ELR (cell line): ENCODE measurements at regions not wholly inside any gene's neighbourhood (a gene's known extent, or its start where the extent isn't known, plus 50 kb on each side); places are given as distances from the start of the nearest gene placed in this dataset.

Experiments
- DNase-seq: peaks from one replicate; pipeline ENCODE4 v3.0.0-alpha.2; 2015; ENCODE audit warnings: low read depth

DNA sequence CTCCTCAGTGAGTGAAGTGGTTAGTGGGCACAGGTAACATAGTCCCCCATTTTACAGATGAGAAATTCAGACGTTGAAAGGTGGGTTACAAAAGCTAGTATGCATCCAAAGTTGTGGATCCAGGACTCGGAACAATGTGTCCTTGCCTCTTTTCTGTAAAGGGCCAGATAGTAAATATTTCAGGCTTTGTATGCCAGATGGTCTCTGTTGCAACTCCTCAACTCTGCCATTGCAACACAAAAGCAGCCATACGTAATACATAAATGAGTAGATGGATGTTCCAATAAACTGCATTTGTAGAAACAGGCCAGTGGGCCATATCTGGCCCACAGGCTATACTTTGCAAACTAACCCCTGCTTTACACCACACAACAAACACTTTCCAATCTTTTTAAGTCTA lies 166.6 kb upstream of the PKDCC start:
- no peak for DNase-seq

DNA sequence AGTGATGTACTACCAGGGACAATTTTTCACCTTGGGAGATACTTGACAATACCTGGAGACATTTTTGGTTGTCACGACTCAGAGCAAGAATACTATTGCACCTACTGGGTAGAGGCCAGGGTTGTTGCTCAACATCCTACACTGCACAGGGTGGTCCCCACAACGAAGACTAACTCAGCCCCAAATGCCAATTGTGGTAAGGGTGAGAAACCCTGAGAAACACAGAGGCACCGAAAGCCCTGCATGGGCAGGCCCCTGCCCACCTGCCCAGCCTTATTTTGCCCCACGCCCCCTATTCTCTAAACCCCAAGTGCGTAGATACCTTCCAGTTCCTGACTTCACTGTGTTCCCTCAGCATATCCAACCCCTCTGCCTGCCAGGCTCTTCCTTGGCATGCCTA lies 163.1 kb upstream of the PKDCC start:
- DNase-seq: no peak

DNA sequence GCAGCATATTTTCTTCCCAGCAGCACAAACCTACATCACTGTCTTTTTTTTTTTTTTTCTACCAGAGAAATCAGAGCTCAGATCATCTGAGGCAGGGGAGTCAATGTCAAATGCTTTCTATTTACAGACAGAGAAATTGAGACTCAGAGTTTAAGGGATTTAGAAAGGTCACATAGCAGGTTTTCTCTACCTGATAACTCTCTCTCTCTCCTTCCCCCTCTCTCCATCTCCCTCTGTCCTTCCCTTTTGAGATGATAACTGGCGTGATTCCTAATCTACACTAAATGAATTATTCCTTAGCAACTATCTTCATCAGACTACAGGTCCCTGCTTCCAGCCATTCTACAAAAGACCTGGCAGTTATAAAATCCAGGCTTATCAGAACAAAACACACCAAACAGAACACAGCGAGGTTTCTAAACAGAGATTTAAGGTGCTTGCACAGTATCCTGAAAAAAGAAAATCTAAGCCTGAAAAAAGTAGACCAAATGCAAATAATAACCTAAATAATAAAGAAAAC lies 161.6 kb upstream of the PKDCC start:
- DNase-seq: no peak

DNA sequence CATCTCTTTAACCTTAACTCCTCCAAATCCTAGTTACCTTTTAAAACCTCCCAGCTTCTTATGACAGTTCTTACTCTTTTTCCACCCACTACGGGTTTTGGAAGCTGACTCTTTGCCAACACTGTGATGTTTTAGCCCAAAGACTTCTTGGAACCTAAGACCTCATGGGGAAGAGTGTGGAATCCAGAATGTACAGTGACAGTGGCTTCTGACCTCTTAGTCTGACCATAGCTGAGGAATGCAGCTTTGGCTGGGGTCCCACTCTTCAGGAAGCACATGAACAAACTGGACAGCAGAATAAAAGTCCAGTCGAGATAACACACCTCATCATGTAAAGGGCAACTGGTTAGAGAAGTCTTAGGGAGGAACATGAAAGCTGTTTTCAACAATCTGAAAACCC lies 161.1 kb upstream of the PKDCC start:
- no peak for DNase-seq

DNA sequence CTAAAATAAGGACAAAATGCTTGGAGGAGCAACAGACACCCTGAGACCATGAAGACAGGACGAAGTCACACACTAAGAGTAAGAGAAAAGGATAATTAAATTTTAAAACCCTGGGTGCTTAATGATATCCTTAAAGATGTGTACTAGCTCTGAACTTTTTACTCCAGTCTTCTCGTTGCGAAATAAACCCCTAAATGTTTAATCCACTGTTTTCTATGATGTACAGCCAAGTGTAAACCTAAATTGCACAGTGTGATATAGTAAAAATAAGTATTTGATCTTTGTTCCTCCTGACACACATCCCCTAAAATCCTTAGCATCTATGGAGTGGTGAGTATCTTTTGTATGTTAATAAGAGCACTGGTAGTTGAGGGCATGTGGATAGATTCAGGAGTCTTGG lies 157.5 kb upstream of the PKDCC start:
- DNase-seq: no peak

DNA sequence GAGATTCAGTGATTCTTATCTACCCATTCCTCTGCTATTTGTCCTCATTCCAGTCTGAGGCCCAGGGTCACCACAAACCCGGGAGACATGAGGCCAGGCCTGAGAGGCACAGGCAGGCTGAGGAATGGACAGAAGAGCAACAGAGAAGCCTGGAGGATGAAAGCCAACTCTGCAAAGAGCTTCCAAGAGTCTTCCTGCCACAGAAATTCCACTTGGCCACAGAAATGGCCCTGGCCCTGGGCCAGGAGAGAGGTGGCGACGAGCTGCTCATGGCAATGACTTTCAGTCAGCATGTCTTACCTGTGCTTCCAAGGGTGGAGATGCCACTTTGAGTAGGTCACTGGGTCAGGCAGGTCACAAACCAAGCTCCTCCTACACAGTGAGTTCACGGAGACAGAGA lies 155.3 kb upstream of the PKDCC start:
- DNase-seq: no peak

DNA sequence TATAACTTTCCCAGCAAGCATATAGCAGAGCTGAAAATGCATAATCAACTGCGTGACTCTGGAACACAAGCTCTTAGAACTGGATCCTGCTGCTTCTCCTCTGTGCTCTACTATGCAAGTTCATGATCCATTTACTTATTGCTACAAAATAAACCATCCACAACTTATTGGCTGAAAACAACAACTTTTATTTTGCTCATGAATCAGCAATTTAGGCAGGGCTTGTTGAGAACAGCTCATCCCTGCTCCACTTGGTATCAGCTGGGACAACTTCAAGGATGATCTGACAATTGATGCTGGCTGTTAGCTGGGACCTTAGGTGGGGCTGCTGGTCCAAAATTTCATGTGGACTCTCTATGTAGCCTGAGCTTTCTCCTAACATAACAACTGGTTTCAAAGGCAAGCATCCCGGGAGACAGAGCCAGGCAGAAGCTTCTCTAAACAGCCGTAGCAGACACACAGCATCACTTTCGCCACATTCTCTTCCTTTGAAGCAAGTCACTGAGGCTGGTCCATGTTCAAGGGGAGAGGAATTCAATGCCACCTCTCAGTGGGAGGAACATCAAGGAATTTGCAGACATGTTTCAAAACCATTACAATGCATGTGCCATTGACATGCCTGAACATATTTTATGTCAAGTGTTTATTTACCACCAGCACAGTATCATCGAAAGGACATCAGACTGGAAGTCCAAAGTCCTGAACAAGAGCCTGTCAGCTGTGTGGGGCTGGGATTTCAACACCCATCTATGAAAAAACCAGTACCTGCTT lies 153.1 kb upstream of the PKDCC start:
- no peak for DNase-seq

DNA sequence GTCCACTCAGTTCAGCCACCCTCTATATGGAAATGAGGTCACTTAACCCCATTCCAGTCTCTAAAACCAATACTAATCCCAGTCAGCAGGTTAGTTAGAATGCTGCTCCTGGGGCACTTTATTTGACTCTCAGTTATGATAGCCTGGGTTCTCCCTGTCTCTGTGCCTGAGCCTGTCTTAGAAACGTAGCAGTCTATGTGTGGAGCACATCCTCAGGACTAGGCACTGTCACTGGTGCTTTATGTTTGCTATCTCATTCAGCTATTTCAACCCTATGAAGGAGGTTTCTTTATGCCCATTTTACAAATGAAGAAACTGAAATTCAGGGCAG lies 152.5 kb upstream of the PKDCC start:
- DNase-seq: no peak

DNA sequence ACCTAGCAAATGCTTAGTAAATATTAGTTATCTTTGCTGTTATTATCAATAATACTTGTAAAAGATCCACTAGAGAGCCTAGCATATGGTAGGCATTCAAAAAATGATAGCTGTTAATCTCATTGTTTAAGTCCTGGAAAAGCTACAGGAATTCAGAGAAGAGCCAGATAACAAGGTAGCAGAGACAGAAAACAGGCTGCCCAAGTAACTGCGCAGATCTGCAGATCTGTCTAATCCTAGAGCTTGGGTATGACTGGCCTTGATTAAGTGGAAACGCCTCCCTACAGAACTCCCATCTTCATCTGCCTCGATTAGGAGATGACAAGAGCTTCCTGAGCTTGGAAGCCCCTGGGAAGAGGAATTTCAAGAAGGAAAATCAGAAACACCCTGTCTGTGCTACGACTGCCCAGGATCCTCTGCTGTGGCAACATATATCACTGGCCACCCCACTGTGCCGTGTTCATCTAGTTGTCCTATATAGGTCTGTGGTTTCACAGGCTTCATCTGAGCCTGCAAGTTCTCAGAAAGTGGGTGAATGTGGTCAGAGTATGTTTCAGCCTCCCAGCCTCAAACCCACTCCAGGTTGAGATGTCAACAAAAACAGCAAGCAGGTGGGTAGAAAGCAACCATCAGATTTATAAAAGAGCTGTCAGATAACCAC lies 151.5 kb upstream of the PKDCC start:
- no peak for DNase-seq

DNA sequence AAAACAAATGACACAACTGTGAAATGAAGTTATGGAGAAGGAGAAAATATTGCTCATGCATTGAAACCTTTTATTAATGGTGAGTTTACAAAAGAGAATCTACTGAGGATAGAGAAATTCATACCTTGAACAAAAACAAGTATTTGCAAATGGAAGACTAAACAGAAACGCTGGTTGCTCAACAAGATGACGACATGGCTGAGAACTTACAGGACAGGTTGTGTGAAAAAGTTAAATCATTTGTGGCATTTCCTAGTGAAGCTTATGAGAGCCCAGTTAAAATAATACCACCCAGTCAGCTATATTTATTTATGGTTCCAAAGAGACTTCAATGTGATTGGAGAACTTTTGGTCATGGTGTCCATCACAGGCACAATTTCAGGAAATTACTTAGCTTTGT lies 148.6 kb upstream of the PKDCC start:
- DNase-seq: no peak

DNA sequence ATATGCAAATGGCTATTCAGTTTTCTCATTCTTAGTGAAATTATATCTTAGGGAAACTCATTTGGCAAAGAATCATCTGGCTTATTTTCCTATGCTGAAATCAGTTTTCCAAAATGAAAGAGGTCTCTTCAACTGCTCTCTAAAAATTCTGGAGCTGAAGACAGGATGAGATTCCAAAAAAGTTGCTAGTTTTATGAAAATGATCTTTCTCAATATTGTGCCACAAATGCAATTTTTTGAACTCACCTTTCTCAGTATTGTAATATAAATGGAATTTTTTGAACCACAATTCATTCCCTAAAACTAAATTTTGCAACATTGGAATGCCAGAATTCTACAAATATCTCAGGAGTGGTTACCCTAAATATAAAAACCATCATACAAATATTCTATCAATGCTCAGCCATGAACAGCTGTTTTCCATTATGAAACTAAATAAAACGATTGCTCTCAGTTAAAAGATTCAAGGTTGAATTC lies 147.7 kb upstream of the PKDCC start:
- DNase-seq: no peak

DNA sequence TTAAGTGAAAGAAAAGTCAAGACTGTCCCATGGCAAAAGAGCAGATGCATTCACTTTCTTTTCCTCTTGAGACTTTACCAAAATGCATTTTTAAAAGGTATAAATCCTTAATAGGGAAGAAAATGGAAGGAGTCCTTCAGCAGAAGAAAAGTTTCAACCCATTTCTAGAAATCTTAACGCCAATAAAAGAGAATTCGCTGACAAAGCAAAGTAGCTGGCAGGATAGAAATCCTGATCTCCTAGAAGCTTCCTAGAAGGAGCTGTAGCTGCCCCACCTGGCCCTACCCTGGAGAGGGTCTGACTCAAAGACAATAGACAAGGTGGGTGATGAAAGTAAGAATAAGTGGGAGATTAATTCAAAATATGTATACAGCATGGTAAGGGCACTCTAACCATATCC lies 144.9 kb upstream of the PKDCC start:
- no peak for DNase-seq

DNA sequence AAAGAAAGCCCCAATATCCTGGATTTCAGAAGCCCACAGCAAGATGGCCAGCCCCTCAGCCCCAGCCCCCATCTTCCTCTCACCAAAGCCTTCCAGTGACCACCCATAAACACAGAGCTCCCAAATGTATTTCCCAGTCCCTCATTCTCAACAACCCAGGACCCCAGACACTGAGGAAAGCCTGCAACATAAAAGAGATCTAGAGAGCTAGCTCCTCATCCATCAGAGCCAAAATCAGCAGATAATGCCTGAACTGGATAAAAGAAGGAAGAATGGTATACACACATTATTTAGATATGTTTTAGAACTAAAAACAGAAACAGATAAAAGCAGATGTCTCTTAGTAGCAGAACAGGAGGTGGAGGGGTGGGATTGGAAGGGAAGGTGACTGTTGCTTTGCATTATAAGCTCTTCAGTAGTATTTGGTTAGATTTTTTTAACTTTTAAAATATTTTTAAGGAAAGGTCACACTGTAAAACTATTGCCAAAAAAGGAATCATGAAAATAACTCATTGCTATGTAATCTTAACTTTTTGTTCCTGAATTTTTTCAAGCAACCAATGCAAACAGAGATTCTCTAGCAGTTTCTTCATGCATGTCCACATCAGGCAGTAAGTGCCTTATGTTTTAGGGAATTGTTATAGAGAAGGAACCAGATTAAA lies 144.2 kb upstream of the PKDCC start:
- DNase-seq: no peak

DNA sequence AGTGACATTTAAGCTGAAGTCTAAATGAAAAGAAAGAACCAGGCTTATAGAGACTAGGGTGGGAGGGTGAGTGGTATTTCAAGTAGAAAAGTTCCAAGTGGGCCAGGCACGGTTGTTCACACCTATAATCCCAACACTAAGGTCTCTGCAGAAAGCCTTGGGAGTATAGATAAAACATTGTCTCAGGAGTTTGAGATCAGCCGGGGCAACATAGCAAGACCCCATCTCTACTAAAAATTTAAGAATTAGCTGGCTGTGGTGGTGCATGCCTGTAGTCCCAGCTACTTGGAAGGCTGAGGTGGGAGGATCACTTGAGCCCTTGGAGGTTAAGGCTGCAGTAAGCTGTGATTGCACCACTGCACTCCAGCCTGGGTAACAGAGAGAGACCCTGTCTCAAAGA lies 143.4 kb upstream of the PKDCC start:
- DNase-seq: no peak

DNA sequence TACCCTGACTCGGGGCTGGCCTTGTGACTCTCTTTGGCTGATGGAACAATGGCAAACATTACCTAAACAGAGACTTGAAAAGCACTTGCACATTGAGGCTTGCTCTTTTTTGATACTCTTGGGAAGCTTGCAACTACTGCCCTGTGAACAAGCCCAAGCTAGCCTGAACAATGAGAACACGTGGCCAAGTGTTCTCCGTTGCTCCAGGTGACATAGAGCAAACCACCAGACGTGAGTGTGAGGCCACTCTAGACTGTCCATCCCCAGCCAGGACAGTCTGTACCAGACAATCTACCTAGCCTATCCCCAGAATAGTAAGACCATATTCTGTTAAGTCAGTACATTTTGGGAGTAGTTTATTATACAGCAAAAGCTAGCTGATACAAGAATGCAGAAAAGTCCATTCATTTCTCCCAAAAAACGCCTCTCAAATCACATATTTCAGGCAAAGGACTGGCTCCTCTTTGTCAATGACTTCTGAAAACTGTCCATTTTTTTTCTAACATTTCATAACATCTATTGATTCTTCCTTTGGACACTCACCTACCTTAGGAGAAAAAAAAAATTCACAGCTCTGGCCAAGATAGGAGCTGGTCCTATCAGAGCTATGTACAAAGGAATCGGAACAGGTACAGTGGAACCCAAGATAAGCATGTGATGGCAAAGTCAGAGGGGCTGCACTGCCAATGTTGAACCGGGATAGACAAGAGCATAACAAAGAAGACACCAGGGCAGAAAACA lies 142.1 kb upstream of the PKDCC start:
- no peak for DNase-seq

DNA sequence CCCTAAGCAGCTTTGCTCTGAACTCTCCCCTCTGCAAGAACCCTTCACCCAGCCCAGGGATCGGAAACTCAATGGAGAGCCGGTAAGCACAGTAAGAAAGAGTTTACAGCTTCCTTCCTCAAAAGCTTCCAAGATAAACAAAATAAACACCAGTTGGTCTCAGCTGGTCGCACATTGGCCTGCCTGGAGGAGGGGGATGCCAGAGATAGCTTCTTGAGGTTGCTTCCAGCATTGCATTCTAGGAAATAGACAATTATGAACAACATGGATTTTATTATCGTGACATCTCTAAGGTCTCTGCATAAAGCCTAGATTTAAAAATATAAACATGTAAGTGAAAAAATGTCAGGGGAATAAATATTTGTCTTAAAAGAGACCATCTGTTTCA lies 141.5 kb upstream of the PKDCC start:
- DNase-seq: no peak

DNA sequence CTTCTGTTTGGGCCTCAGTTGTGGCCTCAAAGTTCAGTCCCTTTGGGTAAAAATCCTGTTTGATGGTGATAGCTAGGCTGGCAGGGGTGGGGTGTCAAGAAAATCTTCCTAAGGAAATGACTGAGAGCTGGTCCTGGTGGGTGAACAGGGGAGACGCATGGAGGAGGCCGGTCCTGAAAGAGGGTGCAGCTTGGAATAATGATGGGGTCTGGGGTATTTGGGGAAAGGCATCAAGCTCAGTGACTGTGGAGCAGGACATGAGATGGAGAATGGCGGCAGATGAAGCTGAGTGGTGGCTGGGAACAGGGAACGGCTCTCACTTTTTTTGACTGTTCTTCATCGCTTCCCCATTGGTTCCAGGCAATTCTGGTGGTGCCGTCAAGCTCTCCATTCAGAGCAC lies 140.7 kb upstream of the PKDCC start:
- no peak for DNase-seq

DNA sequence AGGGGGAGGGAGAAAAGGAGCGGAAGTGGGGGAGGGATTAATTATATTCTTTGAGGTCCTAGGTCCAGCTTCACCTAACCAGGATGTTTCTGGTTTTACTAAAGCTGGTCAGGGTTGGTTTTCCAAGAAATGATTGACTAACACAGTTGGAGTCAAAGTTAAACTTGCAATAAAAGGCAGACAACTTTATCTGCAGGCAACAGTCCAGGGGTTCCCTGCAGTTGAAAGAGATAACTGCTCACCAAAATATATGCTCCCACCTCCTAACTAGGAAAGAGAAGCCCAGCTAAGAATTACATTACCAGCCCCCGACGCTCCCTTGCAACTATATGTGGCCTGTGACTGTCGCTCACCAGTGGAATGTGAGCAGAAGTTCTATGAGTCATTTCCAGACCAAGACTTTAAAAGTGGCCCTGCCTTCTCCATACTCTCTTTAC lies 140.0 kb upstream of the PKDCC start:
- DNase-seq: peak; percentile 35

DNA sequence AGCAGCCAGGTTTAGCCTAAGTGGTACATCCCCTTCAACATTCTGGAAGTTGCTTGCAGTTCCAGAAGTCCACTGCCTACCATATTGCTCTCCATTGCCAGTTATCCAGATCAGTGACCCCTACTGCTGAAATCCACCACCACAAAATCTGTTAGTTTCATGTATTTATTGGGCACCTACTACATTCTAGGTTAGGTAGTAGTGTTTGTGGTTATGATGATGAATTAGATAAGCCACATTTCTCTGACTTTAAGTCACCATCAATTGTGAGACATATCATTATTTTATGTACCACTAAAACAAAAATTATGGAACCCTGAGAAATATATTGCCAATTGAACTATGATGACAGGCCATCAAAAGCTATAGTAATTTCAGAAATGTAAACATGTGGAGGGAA lies 139.5 kb upstream of the PKDCC start:
- DNase-seq: no peak

DNA sequence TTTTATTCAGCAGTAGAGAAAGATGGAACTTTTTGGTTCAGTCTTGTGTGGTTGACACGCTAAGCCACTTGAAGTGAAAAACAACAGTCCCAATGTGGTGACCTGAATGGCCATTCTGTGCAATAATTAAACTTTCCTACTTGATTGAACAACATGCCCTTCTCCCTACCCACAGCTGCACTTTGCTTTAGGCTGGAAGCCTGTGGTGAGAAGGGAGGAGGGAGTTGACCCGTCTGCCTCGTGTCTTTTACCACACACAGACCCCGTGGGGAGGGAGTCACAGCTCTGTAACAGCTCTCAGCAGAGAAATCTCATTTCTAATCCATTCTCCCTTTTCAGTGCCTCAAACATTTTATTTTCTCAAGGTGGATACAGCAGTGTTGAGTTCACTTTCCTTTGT lies 138.2 kb upstream of the PKDCC start:
- DNase-seq: no peak

DNA sequence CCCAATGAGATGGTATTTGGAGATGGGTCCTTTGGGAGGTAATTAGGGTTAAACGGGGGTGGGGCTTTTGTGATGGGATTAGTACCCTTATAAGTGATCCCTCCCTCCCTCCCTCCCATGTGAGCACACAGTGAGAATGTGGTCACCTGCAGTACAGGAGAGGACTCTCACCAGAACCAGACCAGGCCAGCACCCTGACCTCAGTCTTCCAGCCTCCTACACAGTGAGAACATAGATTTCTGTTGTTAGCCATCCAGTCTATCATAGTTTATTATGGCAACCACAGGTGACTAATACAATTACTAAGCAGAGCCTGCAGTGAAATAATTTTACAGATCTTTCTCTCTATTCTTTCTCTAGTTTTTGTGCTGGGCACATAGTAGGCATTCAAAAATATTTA lies 137.7 kb upstream of the PKDCC start:
- peak; percentile 59 for DNase-seq

DNA sequence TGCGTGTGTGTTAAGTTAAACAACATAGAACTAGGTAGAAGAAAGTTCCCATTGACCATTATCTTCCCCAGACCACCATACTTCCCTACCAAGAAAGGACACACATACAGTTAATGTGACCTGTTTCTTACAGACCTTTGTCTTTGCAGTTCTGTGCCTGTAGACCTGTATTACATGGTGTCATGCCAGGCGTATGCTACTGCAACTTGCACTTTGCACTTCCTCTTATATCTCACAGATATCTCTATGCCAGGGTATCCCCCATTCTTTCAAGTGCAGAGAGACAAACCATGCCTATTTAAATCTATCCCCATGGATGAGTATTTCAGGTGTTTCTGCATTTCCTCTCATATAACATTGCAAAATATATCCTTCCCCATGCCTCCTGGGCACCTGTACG lies 136.8 kb upstream of the PKDCC start:
- DNase-seq: no peak

DNA sequence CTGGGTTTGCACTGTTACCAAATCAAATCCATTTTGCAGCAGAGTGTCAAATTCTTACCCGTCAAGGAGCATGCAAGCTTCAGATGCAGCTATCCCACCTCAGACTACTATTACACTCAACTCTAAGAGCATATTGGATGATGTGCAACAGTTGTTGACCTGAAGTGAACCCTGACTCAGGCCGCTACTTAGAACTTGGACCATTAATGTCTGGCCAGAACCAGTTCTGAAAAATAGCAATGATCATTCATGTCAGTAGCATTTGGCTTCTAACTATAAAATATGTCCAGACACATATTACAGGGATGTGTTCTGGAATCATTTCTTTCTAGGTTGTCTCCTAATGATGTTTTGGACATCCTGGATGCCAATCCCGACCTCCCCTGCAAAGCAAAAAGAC lies 135.5 kb upstream of the PKDCC start:
- no peak for DNase-seq
